Neural cell (in vitro differentiated cells): ENCODE measurements at regions not wholly inside any gene's neighbourhood (a gene's known extent, or its start where the extent isn't known, plus 50 kb on each side); places are given as distances from the start of the nearest gene placed in this dataset.
"Not testable (repeated sequence)": the region's sequence is repeated elsewhere in the genome, so short reads cannot be mapped to it uniquely, and the experiment has no call there.

Experiments
- EP300 ChIP-seq: fragments of 450-650 bp; conservative IDR thresholded peaks from 2 replicates; pipeline ENCODE4 v1.6.1; 2014; ENCODE audit warnings: antibody characterized with exemption, mild to moderate bottlenecking, moderate library complexity; ENCODE audit not compliant: poor library complexity, severe bottlenecking
- EZH2 ChIP-seq: fragments of 200-600, 300-800 bp; shearing (Covaris generic), sonication (generic); IDR thresholded peaks from 2 replicates; pipeline ENCODE4 v1.6.1; 2014; ENCODE audit warnings: antibody characterized with exemption, low read length, borderline replicate concordance, mild to moderate bottlenecking; ENCODE audit not compliant: insufficient read depth, poor library complexity, severe bottlenecking
- MXI1 ChIP-seq: fragments of 450-650 bp; conservative IDR thresholded peaks from 2 replicates; pipeline ENCODE4 v1.6.1; 2014; ENCODE audit warnings: antibody characterized with exemption, mild to moderate bottlenecking; ENCODE audit not compliant: poor library complexity, severe bottlenecking
- POLR2AphosphoS5 ChIP-seq: IDR thresholded peaks from 2 replicates; pipeline ENCODE4 v1.6.1; 2012
- SMC3 ChIP-seq: fragments of 450-650 bp; conservative IDR thresholded peaks from 2 replicates; pipeline ENCODE4 v1.6.1; 2014; ENCODE audit warnings: antibody characterized with exemption, mild to moderate bottlenecking, moderate library complexity; ENCODE audit not compliant: poor library complexity
- TAF1 ChIP-seq: IDR thresholded peaks from 2 replicates; pipeline ENCODE4 v1.6.1; 2012; ENCODE audit warnings: low read depth
- TF ChIP-seq, protein P1 (sequence below): fragments of 450-650 bp; IDR thresholded peaks from 2 replicates; pipeline ENCODE4 v1.5.1; 2014; ENCODE audit warnings: antibody characterized with exemption, mild to moderate bottlenecking, moderate library complexity; ENCODE audit not compliant: poor library complexity, severe bottlenecking
- TF ChIP-seq, protein P2 (sequence below): IDR thresholded peaks from 2 replicates; pipeline ENCODE4 v1.6.1; 2012; ENCODE audit warnings: borderline replicate concordance

DNA sequence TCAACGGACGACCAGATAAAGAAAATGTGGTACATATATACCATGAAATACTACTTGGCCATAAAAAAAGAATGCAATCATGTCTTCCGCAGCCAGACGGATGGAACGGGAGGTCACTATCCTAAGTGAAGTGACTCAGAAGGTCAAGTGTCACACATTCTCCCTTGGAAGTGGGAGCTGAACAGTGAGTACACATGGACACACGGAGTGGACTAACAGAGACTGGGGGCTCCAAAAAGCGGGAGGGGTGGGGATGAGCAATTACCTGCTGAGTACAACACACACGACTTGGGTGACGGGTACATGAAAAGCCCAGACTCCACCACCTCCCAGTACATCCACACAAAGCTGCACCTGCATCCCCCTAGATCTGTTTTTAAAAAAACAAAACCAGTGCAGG lies 62.5 kb upstream of the TNK2 start:
- TF ChIP-seq EP300, EZH2, POLR2AphosphoS5, SMC3, MXI1, TAF1: not testable (repeated sequence)
- TF ChIP-seq, protein P1, sequence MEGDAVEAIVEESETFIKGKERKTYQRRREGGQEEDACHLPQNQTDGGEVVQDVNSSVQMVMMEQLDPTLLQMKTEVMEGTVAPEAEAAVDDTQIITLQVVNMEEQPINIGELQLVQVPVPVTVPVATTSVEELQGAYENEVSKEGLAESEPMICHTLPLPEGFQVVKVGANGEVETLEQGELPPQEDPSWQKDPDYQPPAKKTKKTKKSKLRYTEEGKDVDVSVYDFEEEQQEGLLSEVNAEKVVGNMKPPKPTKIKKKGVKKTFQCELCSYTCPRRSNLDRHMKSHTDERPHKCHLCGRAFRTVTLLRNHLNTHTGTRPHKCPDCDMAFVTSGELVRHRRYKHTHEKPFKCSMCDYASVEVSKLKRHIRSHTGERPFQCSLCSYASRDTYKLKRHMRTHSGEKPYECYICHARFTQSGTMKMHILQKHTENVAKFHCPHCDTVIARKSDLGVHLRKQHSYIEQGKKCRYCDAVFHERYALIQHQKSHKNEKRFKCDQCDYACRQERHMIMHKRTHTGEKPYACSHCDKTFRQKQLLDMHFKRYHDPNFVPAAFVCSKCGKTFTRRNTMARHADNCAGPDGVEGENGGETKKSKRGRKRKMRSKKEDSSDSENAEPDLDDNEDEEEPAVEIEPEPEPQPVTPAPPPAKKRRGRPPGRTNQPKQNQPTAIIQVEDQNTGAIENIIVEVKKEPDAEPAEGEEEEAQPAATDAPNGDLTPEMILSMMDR: not testable (repeated sequence)
- TF ChIP-seq, protein P2, sequence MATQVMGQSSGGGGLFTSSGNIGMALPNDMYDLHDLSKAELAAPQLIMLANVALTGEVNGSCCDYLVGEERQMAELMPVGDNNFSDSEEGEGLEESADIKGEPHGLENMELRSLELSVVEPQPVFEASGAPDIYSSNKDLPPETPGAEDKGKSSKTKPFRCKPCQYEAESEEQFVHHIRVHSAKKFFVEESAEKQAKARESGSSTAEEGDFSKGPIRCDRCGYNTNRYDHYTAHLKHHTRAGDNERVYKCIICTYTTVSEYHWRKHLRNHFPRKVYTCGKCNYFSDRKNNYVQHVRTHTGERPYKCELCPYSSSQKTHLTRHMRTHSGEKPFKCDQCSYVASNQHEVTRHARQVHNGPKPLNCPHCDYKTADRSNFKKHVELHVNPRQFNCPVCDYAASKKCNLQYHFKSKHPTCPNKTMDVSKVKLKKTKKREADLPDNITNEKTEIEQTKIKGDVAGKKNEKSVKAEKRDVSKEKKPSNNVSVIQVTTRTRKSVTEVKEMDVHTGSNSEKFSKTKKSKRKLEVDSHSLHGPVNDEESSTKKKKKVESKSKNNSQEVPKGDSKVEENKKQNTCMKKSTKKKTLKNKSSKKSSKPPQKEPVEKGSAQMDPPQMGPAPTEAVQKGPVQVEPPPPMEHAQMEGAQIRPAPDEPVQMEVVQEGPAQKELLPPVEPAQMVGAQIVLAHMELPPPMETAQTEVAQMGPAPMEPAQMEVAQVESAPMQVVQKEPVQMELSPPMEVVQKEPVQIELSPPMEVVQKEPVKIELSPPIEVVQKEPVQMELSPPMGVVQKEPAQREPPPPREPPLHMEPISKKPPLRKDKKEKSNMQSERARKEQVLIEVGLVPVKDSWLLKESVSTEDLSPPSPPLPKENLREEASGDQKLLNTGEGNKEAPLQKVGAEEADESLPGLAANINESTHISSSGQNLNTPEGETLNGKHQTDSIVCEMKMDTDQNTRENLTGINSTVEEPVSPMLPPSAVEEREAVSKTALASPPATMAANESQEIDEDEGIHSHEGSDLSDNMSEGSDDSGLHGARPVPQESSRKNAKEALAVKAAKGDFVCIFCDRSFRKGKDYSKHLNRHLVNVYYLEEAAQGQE: not testable (repeated sequence)
